IPS-18c (cell line): ENCODE measurements at regions not wholly inside any gene's neighbourhood (a gene's known extent, or its start where the extent isn't known, plus 50 kb on each side); places are given as distances from the start of the nearest gene placed in this dataset.

Experiments
- H3K4me3 ChIP-seq: 2 replicates; pipeline ENCODE4 v1.7.0; 2013; ENCODE audit warnings: low read depth, mild to moderate bottlenecking, low read length, moderate library complexity; ENCODE audit not compliant: insufficient read depth
- H3K9me3 ChIP-seq: one replicate; pipeline ENCODE4 v1.6.1; 2013; ENCODE audit warnings: mild to moderate bottlenecking, low read length, moderate library complexity; ENCODE audit not compliant: control insufficient read depth, insufficient read depth

DNA sequence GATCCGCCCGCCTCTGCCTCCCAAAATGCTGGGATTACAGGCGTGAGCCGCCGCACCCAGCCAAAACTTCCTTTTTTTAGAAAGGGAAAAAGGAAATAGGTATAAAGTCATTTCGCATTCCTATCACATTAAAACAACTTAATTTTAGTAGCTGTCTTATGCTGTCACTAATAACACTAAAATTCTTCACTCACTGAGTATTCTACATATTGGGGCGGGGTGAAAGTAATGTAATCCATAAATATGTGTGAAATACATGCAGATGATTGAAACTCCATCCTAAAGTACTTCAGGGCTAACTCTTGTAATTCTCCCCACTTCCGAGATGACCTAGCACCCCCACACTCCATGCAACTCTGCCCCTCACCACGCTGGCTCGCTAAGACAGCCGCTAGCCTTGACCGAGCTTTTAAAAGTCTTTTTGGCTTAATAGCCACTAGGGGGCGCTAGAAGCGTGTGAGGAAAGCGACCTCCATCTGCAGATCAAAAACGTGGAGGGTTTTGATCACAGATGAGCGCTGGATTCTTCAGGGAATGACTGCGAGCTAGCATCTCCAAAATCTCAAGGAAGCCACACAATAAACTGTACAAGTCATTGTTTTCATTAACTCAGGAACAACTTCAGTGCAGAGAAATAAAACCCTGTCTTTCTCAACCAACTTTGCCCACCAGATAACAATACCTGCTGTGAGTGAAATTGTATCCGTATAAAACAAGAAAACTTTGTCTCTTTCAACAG, 129.3 kb upstream of the IGF1R start:
- H3K4me3 ChIP-seq: no peak overlapping the region

GRCh38 chr15:98519767-98520550, 128.4 kb upstream of the IGF1R start:
- H3K9me3 ChIP-seq: no peaks in the 10 kb centered on the region
- H3K4me3 ChIP-seq: no peak overlapping the region

More for the DNA sequence above, 129.3 kb upstream of the IGF1R start:
- no peaks in the 10 kb centered on the region for H3K9me3 ChIP-seq

DNA sequence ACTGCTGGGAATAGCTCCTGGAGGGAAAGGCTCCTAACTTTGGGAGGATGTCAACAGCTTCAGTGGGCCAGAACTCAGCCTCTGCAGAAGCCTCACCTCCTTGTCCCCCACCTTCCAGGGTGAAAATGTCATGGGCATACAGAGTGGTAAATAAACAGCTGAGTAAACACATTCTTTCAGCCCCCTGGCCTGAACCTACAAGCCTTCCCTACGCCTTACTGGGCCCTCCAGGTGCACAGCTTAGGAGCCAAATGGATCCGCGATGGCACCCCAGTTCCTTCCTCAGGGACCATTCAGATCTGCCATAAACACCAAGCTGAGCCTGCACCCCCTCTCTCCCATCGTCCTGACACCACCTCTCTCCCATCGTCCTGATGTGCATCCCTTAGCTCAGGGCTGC, 126.2 kb upstream of the IGF1R start:
- no peak overlapping the region for H3K4me3 ChIP-seq
- no peaks in the 10 kb centered on the region for H3K9me3 ChIP-seq

DNA sequence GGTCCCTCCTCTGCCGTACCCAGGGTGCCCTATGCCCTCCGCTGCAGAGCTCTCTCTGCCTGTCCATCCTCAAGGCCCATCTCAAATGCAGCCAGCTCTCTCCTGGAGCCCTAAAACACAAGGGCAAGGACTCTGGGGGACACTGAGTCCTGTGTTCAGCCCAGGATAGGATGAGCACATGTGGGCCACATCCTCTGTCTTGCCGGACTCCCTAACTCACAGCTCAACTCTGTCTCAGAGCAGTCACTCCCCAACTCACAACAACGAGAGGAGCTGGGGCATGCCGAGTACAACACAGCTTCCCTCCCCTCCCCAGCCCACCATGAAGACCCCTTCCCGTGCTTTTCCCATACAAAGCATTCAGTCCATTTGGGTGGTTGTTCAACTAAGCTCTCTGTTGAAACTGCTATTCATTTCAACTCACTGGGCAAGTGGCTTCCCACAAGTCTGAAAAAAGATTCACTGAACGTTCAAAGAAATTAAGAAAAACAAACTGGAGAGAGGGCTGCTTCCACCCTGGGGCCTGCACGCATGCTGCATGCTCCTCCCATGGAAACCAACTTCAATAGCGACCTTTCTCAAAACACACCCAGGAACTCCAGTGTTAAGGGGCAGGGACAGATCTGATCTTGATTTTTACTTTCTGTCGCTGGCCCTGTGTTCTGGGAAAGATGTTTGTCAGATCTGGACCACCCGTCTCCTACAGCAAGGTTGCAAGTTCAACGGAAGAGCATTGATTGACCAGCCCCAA, 124.3 kb upstream of the IGF1R start:
- Histone ChIP-seq H3K4me3 (no peak overlapping the region), H3K9me3 (no peaks in the 10 kb centered on the region)

- Histone ChIP-seq H3K9me3 (no peaks in the 10 kb centered on the region), H3K4me3 (no peak overlapping the region)
These were observed 123.3 kb upstream of the IGF1R start for GRCh38 chr15:98524838-98525660.

GRCh38 chr15:98525661-98526001, 122.7 kb upstream of the IGF1R start:
- no peaks in the 10 kb centered on the region for H3K9me3 ChIP-seq
- H3K4me3 ChIP-seq: no peak overlapping the region

DNA sequence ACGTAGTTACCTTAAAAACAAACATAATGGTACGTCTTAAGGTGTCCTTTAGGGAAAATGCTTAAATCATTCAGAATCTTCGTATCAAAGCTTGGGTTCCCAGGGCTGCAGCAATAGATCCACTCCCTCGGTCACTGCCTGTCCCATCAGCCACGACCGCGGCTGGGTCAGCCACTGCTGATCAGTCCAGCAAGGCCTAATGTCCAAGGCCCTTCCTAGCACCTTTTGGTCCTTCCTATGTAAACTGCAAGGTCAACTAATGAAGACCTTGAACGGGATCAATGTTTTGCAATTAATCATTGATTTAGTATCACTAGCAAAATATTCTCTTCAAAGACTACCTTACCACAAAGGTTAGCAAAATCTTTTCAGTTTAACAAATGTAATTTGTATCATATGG, 122.2 kb upstream of the IGF1R start:
- Histone ChIP-seq H3K9me3 (no peaks in the 10 kb centered on the region), H3K4me3 (no peak overlapping the region)

GRCh38 chr15:98528046-98528725, 120.2 kb upstream of the IGF1R start:
- H3K9me3 ChIP-seq: no peaks in the 10 kb centered on the region
- no peak overlapping the region for H3K4me3 ChIP-seq

- no peaks in the 10 kb centered on the region for H3K9me3 ChIP-seq
- no peak overlapping the region for H3K4me3 ChIP-seq
These were observed 118.9 kb upstream of the IGF1R start for GRCh38 chr15:98529205-98530145.

DNA sequence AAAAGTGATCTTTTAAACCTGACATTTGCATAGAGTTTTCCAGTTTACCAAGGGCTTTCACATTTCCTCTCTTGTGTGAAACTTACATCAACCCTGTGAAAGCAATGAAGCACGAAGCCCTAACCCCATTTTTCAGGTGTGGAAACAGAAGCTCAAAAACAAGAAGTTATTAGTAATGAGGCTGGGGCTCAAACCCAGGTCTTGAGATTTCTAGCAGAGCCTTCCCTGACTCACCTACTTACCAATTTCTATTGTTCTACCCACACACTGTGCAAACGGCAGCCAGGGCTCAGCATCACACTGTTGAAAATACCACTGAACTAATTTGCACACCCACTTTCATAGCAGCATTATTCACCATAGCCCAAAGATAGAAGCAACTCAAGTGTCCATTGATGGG, 117.8 kb upstream of the IGF1R start:
- no peaks in the 10 kb centered on the region for H3K9me3 ChIP-seq
- H3K4me3 ChIP-seq: no peak overlapping the region

DNA sequence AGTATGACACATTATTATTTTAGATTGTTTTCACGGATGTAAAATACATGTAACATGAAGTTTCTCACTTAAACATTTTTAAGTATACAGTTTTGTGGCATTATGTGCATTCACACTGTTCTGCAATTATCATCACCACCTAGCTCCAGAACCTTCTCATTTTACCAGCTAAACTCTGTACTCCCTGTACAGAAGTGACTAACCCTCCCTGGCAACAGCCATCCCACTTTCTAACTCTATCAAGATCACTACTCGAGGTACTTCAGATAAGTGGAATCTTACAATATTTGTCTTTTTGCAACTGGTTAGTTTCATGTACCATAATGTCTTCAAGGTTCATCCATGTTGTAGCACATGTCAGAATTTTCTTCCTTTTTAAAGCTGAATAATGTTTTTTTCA, 116.3 kb upstream of the IGF1R start:
- Histone ChIP-seq H3K9me3 (no peaks in the 10 kb centered on the region), H3K4me3 (no peak overlapping the region)

DNA sequence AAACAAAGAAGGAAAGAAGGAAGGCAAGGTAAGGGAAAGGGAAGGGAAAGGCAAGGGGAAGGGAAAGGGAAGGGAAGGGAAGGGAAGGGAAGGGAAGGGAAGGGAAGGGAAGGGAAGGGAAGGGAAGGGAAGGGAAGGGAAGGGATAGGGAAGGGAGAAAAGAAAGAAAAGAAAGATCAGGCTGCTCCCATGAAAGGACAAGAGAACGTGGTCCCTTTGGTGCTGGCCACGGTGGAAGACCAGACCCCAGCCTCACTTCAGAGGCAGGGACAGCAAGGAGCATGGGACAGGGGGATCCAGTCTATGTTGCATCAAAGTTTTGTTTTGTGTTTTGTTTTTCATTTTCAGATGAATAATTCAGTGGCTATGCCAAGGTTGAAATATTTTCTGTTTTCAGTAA, 111.4 kb upstream of the IGF1R start:
- Histone ChIP-seq H3K9me3 (no peaks in the 10 kb centered on the region), H3K4me3 (no peak overlapping the region)

- H3K9me3 ChIP-seq: no peaks in the 10 kb centered on the region
- no peak overlapping the region for H3K4me3 ChIP-seq
These were observed 110.8 kb upstream of the IGF1R start for GRCh38 chr15:98537516-98538060.

GRCh38 chr15:98541519-98541918, 106.8 kb upstream of the IGF1R start:
- Histone ChIP-seq H3K4me3 (no peak overlapping the region), H3K9me3 (peaks cover 4% of the 10 kb centered on the region)

GRCh38 chr15:98543237-98543636, 105.1 kb upstream of the IGF1R start:
- Histone ChIP-seq H3K4me3 (no peak overlapping the region), H3K9me3 (peaks cover 4% of the 10 kb centered on the region)

- no peak overlapping the region for H3K4me3 ChIP-seq
- peaks cover 6% of the 10 kb centered on the region for H3K9me3 ChIP-seq
These were observed 102.0 kb upstream of the IGF1R start for GRCh38 chr15:98546329-98546728.
